Stimulated activated CD8-positive, alpha-beta memory T cell treated with anti-CD3 and anti-CD28 coated beads, Interleukin-4, amount 100 ng/mL, for 1 hour (primary cell): ENCODE measurements at regions not wholly inside any gene's neighbourhood (a gene's known extent, or its start where the extent isn't known, plus 50 kb on each side); places are given as distances from the start of the nearest gene placed in this dataset.

ENCODE experiments used
- DNase-seq, 2 donors: peaks; one replicate each; pipeline ENCODE4 v3.0.0-alpha.2; 2020; ENCODE audit warnings: low read depth in 2 of 2, low spot score in 1 of 2

GRCh38 chr12:92034858-92035401 is 110.7 kb downstream of the BTG1 start:
- DNase-seq: peak in 1 of 2 donors; percentile 8

- DNase-seq: no peak
Observed at GRCh38 chr12:92034083-92034482, 111.6 kb downstream of the BTG1 start.

- DNase-seq: no peak
Observed at GRCh38 chr12:92032965-92033364, 112.7 kb downstream of the BTG1 start.

DNA sequence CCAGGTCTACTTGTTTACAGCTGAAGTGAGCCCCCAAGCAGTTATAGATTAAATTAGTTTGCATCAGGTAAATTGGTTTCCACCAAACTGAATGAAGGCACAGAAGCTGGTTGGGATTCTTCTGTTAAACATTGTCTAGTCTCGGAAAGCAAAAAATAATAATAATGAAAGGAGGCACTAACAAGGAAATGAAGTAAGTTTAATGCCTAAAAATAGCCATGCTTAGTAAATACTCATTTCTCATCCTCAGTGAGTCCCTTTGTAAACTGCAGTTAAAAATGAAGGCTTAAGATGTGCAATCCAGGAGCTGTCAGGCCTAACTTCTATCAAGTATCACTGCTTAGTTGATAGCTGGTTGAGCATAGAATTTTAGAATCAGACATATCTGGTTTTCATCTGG is 113.5 kb downstream of the BTG1 start:
- no peak for DNase-seq

DNA sequence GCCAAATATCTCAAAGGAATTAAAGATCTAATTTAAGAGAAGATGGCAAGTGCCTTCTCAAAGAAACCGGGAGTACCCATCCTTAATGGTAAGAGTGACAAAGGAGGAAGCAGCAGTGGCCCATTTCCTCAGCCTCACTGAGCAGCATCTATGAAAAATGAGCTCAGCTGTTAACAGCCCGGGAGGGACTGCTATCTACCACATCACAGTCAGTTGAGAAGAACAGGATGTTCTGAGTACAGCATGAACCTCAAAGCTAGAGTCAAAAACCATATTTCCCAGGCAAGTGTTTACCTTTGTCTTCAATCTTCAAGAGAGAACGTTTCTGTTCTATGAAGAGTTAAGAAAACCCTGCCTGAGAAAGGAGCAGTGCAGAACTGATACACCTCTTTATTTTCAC is 115.0 kb downstream of the BTG1 start:
- peak in 1 of 2 donors; percentile 35 for DNase-seq

DNA sequence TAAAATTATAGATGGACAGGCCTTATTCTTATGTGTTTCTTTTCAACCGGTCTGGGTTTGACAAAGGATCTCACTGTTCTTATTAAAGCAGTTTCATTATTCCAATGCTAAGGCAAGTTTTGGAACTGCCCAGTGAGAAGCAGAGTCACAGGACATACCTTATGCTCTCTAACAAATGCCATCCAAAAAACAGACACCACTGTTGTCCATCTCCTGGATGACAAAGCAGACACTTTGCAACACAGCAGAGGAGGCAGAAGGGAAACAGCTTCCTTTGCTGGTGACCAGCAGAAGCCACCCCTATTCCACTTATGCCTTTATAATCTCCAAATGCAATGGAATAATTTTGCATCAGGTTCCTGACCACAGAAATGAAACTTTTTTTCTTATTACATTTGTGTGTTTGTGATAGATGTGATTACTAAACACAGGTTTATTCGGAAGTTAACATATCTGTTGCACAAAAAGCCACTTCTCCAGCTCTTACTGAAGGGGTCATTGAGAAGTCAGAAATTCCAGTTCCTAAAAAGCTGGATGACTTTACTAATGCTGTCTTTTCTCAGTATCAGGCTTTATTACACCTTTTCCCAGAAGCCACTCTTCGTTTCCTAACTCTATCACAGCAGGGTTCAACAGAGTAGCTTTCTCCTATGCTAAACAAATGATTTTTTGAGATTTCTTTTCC is 115.6 kb downstream of the BTG1 start:
- no peak for DNase-seq

DNA sequence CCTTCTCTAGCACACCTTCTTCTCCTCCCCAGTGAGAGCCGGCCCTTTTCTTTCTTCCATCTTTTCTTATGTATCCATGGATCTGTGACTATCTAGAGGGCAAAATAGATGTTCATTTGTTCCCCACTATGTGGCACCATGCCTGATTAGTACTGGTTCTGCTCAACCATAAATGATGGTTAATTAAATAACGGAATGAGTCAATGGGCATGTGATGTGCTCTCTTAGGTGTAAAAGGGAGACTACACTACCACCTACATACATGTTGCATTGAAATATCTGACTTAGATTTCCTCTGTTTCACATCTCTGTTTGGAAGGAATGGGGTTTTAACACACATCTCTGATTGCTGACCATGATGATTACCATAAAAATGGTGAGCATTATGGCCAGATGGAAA is 116.5 kb downstream of the BTG1 start:
- DNase-seq: no peak

DNA sequence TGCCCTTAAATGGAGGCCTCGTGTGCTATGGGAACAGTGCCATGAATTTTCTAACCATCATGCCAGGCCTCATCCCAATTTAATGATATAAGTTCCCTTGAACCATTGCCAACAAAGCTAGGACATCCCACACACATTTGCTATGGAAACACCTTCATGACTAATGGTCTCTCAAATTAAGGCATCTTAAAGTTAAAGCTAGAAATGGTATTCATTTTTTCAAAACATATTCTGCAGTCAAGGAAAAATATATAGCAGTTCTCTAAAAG is 117.3 kb downstream of the BTG1 start:
- DNase-seq: no peak

GRCh38 chr12:92027701-92028440 is 117.8 kb downstream of the BTG1 start:
- DNase-seq: no peak

GRCh38 chr12:92027243-92027642 is 118.4 kb downstream of the BTG1 start:
- DNase-seq: no peak

- DNase-seq: no peak
Observed at GRCh38 chr12:92025462-92026207, 120.0 kb downstream of the BTG1 start.

- DNase-seq: no peak
Observed at GRCh38 chr12:92022093-92022492, 123.6 kb downstream of the BTG1 start.

- DNase-seq: no peak
Observed at GRCh38 chr12:92021666-92022035, 124.0 kb downstream of the BTG1 start.

- DNase-seq: no peak
Observed at GRCh38 chr12:92020983-92021665, 124.5 kb downstream of the BTG1 start.

DNA sequence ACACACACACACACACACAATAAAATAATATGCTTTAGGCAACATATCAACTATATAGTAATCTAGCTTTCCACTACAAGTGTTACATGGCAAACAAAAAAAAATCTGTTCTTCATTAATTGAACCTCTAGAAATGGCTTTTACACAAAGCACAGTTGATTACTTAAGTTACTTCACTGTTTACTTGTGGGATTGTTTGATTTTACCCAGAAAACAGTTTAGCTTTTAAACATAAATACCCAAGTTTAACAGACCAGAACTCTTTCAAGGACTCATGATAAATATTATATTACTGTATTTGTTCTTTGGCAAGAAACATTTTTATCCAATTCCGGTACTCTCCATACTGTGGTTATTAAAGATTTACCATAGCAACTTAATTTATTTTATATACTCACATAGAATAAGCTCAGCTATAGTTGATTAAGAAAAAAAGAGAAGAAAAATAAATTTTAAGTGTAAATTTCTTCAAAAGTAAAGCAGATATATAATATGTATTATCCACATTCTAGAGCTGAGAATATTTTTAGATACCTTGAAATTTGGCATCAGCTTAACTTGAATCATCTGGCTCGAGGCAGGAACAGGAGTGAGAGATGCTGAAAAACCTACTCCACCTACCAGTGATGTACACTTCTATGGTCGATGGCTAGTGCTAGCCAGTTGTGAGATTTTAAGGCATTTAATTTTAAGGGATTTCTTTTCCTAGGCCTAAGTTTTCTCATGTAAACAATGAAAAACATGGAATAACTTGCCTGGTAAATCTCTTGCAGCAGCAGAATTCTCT is 126.0 kb downstream of the BTG1 start:
- no peak for DNase-seq

DNA sequence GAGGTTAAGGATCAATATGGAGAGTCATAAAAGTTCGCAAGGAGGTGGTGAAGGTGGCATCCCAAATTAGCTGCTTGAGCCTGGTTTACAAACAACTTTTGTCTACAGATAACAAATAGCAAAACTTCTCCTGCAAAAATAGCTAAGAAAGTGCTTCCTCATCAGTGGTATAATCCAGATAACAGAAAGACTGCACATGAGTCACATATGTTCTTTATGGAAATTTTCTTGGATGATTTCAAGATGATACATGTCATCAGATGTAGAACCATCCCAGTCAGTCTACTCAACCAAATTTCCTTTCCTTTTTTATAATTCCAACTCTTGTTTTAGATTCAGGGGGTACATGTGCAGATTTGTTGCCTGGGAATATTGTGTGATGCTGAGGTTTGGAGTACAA is 133.0 kb downstream of the BTG1 start:
- DNase-seq: no peak

DNA sequence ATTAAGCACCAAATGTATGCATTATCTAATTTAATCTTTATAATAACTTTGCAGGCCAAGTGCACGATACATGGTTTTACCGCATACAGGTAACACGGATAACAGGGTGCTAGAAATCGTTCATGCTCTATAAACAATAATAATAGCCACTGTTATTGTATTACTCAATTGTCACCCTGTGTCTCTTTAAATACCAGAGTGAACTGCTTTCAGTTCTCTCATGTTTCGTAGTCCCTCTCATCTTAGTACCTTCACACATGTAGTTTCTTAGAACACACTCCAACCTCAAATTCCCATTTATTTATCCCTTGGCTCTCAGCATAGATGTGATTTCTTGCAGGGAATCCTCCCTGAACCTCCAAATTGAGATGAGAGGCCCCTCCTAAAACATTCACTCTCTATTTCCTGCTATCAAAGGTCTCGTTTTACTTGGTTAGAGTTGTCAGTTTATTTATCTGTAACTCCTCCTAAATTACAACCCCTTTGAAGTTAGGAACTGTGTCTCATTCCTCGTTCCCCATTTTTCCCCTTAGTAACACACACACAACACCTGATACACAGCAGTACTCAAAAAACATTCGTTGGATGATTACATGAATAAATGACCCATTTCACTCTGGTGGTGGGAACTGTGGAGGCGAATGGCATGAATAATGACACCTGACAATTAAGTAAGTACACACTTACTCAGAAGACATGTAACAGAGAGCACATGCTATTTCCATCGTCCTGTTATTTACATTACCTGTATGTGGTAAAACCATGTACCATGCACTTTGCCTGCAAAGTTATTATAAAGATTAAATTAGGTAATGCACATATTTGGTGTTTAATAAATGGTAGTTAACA is 134.6 kb downstream of the BTG1 start:
- no peak for DNase-seq

DNA sequence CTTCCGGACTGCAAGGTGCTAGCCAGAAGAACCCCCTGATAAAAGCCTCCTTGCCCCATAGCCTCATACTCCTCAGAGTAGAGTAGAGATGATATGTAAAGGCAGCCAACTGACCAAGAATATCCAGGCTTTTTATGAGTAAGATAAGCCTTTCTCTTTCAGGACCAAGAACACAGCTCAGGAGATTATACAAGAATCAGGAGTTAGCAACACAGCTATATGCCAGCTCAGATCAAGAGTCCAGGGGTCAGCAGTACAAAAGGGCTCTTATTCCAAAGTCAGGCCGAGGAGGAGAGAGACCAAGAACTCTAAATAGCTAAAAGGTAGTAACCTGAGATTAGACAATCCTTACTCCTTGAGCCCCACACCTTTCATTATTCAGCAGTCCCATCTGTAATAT is 135.3 kb downstream of the BTG1 start:
- DNase-seq: no peak

DNA sequence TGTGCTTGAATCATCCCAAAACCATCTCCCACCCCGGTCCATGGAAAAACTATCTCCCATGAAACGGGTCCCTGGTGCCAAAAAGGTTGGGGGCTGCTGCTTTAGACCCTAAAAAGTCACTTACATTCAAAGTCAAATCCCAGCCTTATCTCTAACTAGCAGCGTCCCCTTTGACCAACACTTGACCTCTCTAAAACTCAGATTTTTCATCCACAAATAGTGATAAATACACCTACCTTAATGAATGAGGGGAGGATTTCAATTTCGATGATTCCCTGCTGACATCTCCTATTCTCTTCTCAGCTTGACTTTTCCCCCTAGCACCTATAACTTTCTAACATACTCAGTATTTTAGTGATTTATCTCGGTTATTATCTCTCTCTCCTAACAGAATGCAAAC is 137.3 kb downstream of the BTG1 start:
- DNase-seq: no peak

DNA sequence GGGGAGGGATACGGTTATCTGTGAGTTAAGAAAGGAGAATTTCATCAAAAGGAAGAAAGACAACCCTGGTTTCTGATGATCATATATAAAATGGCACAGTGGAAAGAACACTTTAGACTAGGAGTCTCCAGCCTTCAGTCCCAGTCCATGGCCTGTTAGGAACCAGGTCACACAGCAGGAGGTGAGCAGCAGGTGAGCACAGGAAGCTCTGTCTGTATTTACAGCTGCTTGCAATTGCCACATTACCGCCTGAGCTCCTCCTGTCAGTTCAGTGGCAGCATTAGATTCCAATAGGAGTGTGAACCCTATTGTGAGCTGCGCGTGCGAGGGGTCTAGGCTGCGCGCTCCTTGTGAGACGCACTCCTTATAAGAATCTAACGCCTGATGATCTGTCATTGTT is 137.9 kb downstream of the BTG1 start:
- DNase-seq: no peak
